Upper lobe of left lung (tissue), 4 donors: ENCODE measurements at regions not wholly inside any gene's neighbourhood (a gene's known extent, or its start where the extent isn't known, plus 50 kb on each side); places are given as distances from the start of the nearest gene placed in this dataset.

ENCODE experiments used
- CTCF ChIP-seq, 6 experiments: fragments of 450-650 bp in 4 of 6; fragments of 200-600 bp in 2 of 6; sonication (generic) in 2 of 6; IDR thresholded peaks; one replicate each; pipeline ENCODE4 v1.5.1; 2016 to 2019; ENCODE audit warnings: antibody characterized with exemption in 6 of 6
- EP300 ChIP-seq, 4 donors: sonication (generic); formaldehyde crosslinking; IDR thresholded peaks; one replicate each; pipeline ENCODE4 v1.5.1; 2017; ENCODE audit warnings: antibody characterized with exemption in 4 of 4, control low read depth in 2 of 4
- POLR2A ChIP-seq, 4 donors: fragments of 450-650 bp; IDR thresholded peaks; one replicate each; pipeline ENCODE4 v1.5.1; 2016 to 2017; ENCODE audit warnings: antibody characterized with exemption in 4 of 4, mild to moderate bottlenecking in 2 of 4

GRCh38 chr12:67928621-67929383 is 60.4 kb upstream of the IFNG-AS1 start:
- TF ChIP-seq CTCF (IDR thresholded peaks at IDR 0.05) (no peak), POLR2A (IDR thresholded peaks at IDR 0.05) (no peak), EP300 (IDR thresholded peaks at IDR 0.05) (no peak)
